ENCODE measurements at regions not wholly inside any gene's neighbourhood (a gene's known extent, or its start where the extent isn't known, plus 50 kb on each side); places are given as distances from the start of the nearest gene placed in this dataset.
A peak's percentile ranks its signal among the peaks of the same experiment; 100 is the strongest.

GRCh38 chr16:86214326-86215232 is 295.7 kb upstream of the FOXF1 start:
- H3K27me3 ChIP-seq (replicated peaks; ENCODE audit: insufficient read depth), result peaks cover 3% of the 10 kb centered on the region
- intact Hi-C loops (cut with DNase I), result no loop called here

GRCh38 chr16:86215233-86215978 is 294.9 kb upstream of the FOXF1 start:
- Histone ChIP-seq H3K4me1 (replicated peaks) (no peaks in the 10 kb centered on the region), H3K36me3 (no peaks in the 10 kb centered on the region), H3K27ac (peak overlapping the region; percentile 35 to 56), H3K27me3 (replicated peaks; ENCODE audit: insufficient read depth) (peaks cover 8% of the 10 kb centered on the region), H3K9me3 (no peaks in the 10 kb centered on the region), H3K4me3 (no peak overlapping the region)
- intact Hi-C loops (cut with DNase I), result no loop called here
- TF ChIP-seq CTCF (IDR thresholded peaks at IDR 0.05), result no peak
- no peak for TF ChIP-seq POLR2AphosphoS5 (IDR thresholded peaks at IDR 0.05)
- no peak for TF ChIP-seq POLR2A (IDR thresholded peaks at IDR 0.05)
- DNase-seq (ENCODE audit: low spot score), result no peak
- 80% methylated on average over 13 of the region's 13 CpGs for WGBS

More at GRCh38 chr16:86214326-86215232, 295.7 kb upstream of the FOXF1 start:
- no peak for TF ChIP-seq POLR2A (IDR thresholded peaks at IDR 0.05)
- TF ChIP-seq CTCF (IDR thresholded peaks at IDR 0.05), result no peak
- TF ChIP-seq POLR2AphosphoS5 (IDR thresholded peaks at IDR 0.05), result no peak
- Histone ChIP-seq H3K27ac (peak overlapping the region; percentile 35 to 56), H3K36me3 (no peaks in the 10 kb centered on the region), H3K9me3 (no peaks in the 10 kb centered on the region), H3K4me3 (no peak overlapping the region), H3K4me1 (replicated peaks) (no peaks in the 10 kb centered on the region)
- no peak for DNase-seq (ENCODE audit: low spot score)
- 53% methylated on average over 14 of the region's 14 CpGs for WGBS

GRCh38 chr16:86215979-86216585 is 294.2 kb upstream of the FOXF1 start:
- Histone ChIP-seq H3K9me3 (no peaks in the 10 kb centered on the region), H3K27me3 (replicated peaks; ENCODE audit: insufficient read depth) (peaks cover 12% of the 10 kb centered on the region), H3K27ac (no peak overlapping the region), H3K4me1 (replicated peaks) (no peaks in the 10 kb centered on the region), H3K36me3 (no peaks in the 10 kb centered on the region), H3K4me3 (no peak overlapping the region)
- WGBS, result 83% methylated on average over 9 of the region's 9 CpGs
- no peak for TF ChIP-seq CTCF (IDR thresholded peaks at IDR 0.05)
- no peak for TF ChIP-seq POLR2A (IDR thresholded peaks at IDR 0.05)
- TF ChIP-seq POLR2AphosphoS5 (IDR thresholded peaks at IDR 0.05), result no peak
- intact Hi-C loops (cut with DNase I), result no loop called here
- no peak for DNase-seq (ENCODE audit: low spot score)

- Histone ChIP-seq H3K9me3 (no peaks in the 10 kb centered on the region), H3K4me3 (no peak overlapping the region), H3K36me3 (no peaks in the 10 kb centered on the region), H3K27me3 (replicated peaks; ENCODE audit: insufficient read depth) (peaks cover 12% of the 10 kb centered on the region), H3K4me1 (replicated peaks) (no peaks in the 10 kb centered on the region), H3K27ac (no peak overlapping the region)
- 95% methylated on average over 9 of the region's 9 CpGs for WGBS
- TF ChIP-seq CTCF (IDR thresholded peaks at IDR 0.05), result no peak
- TF ChIP-seq POLR2A (IDR thresholded peaks at IDR 0.05), result no peak
- TF ChIP-seq POLR2AphosphoS5 (IDR thresholded peaks at IDR 0.05), result no peak
- DNase-seq (ENCODE audit: low spot score), result no peak
- intact Hi-C loops (cut with DNase I), result no loop called here
Observed at GRCh38 chr16:86216591-86216990, 293.7 kb upstream of the FOXF1 start.
